ENCODE measurements at regions not wholly inside any gene's neighbourhood (a gene's known extent, or its start where the extent isn't known, plus 50 kb on each side); places are given as distances from the start of the nearest gene placed in this dataset.
A peak's percentile ranks its signal among the peaks of the same experiment; 100 is the strongest.

GRCh38 chr2:64860936-64861335 is 128.3 kb upstream of the SLC1A4 start:
- Histone ChIP-seq H3K56ac (ENCODE audit: low read length) (peak overlapping the region; percentile 31), H4K8ac (ENCODE audit: low read depth, low read length) (no peak overlapping the region), H3K23ac (ENCODE audit: low read length) (no peak overlapping the region), H3K27me3 (ENCODE audit: insufficient read depth, low read length, poor library complexity) (no peaks in the 10 kb centered on the region), H3K79me1 (ENCODE audit: low read length) (no peaks in the 10 kb centered on the region), H3K4me3 (ENCODE audit: low read length) (no peak overlapping the region), H3K27ac (ENCODE audit: low read depth, low read length) (peak overlapping the region; percentile 13), H3K36me3 (ENCODE audit: control insufficient read depth, insufficient read depth, low read length) (no peaks in the 10 kb centered on the region), H2BK120ac (ENCODE audit: low read depth, low read length) (no peak overlapping the region), H2AK5ac (ENCODE audit: low read length) (peak overlapping the region; percentile 65), H3K79me2 (ENCODE audit: control insufficient read depth, insufficient read depth, low read length) (no peaks in the 10 kb centered on the region), H4K5ac (ENCODE audit: low read length) (no peak overlapping the region), H2BK5ac (ENCODE audit: low read length) (no peak overlapping the region), H3K18ac (ENCODE audit: low read length) (no peak overlapping the region), H3K4me2 (ENCODE audit: low read length) (no peak overlapping the region), H2BK15ac (replicated peaks; ENCODE audit: low read depth) (no peak overlapping the region), H3K4me1 (ENCODE audit: control insufficient read depth, low read depth, low read length) (peaks cover 20% of the 10 kb centered on the region), H3K9ac (ENCODE audit: low read length) (no peak overlapping the region), H3K4ac (ENCODE audit: low read depth, low read length) (no peak overlapping the region)
- WGBS (ENCODE audit: extremely low coverage, insufficient coverage, low lambda C conversion rate), result no CpG with 5 or more reads among the region's 1 CpG
- no peak for DNase-seq

GRCh38 chr2:64861452-64862397 is 127.5 kb upstream of the SLC1A4 start:
- H4K5ac ChIP-seq (ENCODE audit: low read length), result no peak overlapping the region
- no peak overlapping the region for H3K4ac ChIP-seq (ENCODE audit: low read depth, low read length)
- peak overlapping the region; percentile 31 for H3K56ac ChIP-seq (ENCODE audit: low read length)
- H4K8ac ChIP-seq (ENCODE audit: low read depth, low read length), result no peak overlapping the region
- H3K23ac ChIP-seq (ENCODE audit: low read length), result no peak overlapping the region
- H3K36me3 ChIP-seq (ENCODE audit: control insufficient read depth, insufficient read depth, low read length), result no peaks in the 10 kb centered on the region
- H3K79me2 ChIP-seq (ENCODE audit: control insufficient read depth, insufficient read depth, low read length), result no peaks in the 10 kb centered on the region
- no peak overlapping the region for H3K9ac ChIP-seq (ENCODE audit: low read length)
- H3K79me1 ChIP-seq (ENCODE audit: low read length), result no peaks in the 10 kb centered on the region
- H3K4me1 ChIP-seq (ENCODE audit: control insufficient read depth, low read depth, low read length), result peaks cover 20% of the 10 kb centered on the region
- H3K18ac ChIP-seq (ENCODE audit: low read length), result no peak overlapping the region
- H2AK5ac ChIP-seq (ENCODE audit: low read length), result peak overlapping the region; percentile 65
- no peak overlapping the region for H3K4me2 ChIP-seq (ENCODE audit: low read length)
- H3K27ac ChIP-seq (ENCODE audit: low read depth, low read length), result peak overlapping the region; percentile 13
- no CpG with 5 or more reads among the region's 7 CpGs for WGBS (ENCODE audit: extremely low coverage, insufficient coverage, low lambda C conversion rate)
- H2BK5ac ChIP-seq (ENCODE audit: low read length), result no peak overlapping the region
- no peaks in the 10 kb centered on the region for H3K27me3 ChIP-seq (ENCODE audit: insufficient read depth, low read length, poor library complexity)
- no peak overlapping the region for H2BK15ac ChIP-seq (replicated peaks; ENCODE audit: low read depth)
- no peak for DNase-seq
- H3K4me3 ChIP-seq (ENCODE audit: low read length), result no peak overlapping the region
- no peak overlapping the region for H2BK120ac ChIP-seq (ENCODE audit: low read depth, low read length)

GRCh38 chr2:64862623-64863022 is 126.6 kb upstream of the SLC1A4 start:
- no CpG with 5 or more reads among the region's 1 CpG for WGBS (ENCODE audit: extremely low coverage, insufficient coverage, low lambda C conversion rate)
- H3K79me1 ChIP-seq (ENCODE audit: low read length), result no peaks in the 10 kb centered on the region
- no peak overlapping the region for H2BK120ac ChIP-seq (ENCODE audit: low read depth, low read length)
- no peak overlapping the region for H3K9ac ChIP-seq (ENCODE audit: low read length)
- H2BK5ac ChIP-seq (ENCODE audit: low read length), result no peak overlapping the region
- H3K56ac ChIP-seq (ENCODE audit: low read length), result no peak overlapping the region
- no peak overlapping the region for H3K4ac ChIP-seq (ENCODE audit: low read depth, low read length)
- DNase-seq, result no peak
- H2AK5ac ChIP-seq (ENCODE audit: low read length), result no peak overlapping the region
- H4K8ac ChIP-seq (ENCODE audit: low read depth, low read length), result no peak overlapping the region
- H2BK15ac ChIP-seq (replicated peaks; ENCODE audit: low read depth), result no peak overlapping the region
- no peak overlapping the region for H3K4me2 ChIP-seq (ENCODE audit: low read length)
- H3K4me3 ChIP-seq (ENCODE audit: low read length), result no peak overlapping the region
- H3K27ac ChIP-seq (ENCODE audit: low read depth, low read length), result no peak overlapping the region
- H3K79me2 ChIP-seq (ENCODE audit: control insufficient read depth, insufficient read depth, low read length), result no peaks in the 10 kb centered on the region
- H3K23ac ChIP-seq (ENCODE audit: low read length), result no peak overlapping the region
- peaks cover 18% of the 10 kb centered on the region for H3K4me1 ChIP-seq (ENCODE audit: control insufficient read depth, low read depth, low read length)
- no peak overlapping the region for H3K18ac ChIP-seq (ENCODE audit: low read length)
- no peak overlapping the region for H4K5ac ChIP-seq (ENCODE audit: low read length)
- H3K27me3 ChIP-seq (ENCODE audit: insufficient read depth, low read length, poor library complexity), result no peaks in the 10 kb centered on the region
- H3K36me3 ChIP-seq (ENCODE audit: control insufficient read depth, insufficient read depth, low read length), result no peaks in the 10 kb centered on the region

- WGBS (ENCODE audit: extremely low coverage, insufficient coverage, low lambda C conversion rate), result no CpG with 5 or more reads among the region's 4 CpGs
- H3K56ac ChIP-seq (ENCODE audit: low read length), result no peak overlapping the region
These were observed 125.9 kb upstream of the SLC1A4 start for GRCh38 chr2:64863097-64863820.

GRCh38 chr2:64865073-64865830 is 123.9 kb upstream of the SLC1A4 start:
- peak overlapping the region; percentile 66 for H3K27ac ChIP-seq (ENCODE audit: low read depth, low read length)
- no peaks in the 10 kb centered on the region for H3K79me2 ChIP-seq (ENCODE audit: control insufficient read depth, insufficient read depth, low read length)
- H3K18ac ChIP-seq (ENCODE audit: low read length), result peak overlapping the region; percentile 97
- no peaks in the 10 kb centered on the region for H3K79me1 ChIP-seq (ENCODE audit: low read length)
- no peak overlapping the region for H2AK5ac ChIP-seq (ENCODE audit: low read length)
- WGBS (ENCODE audit: extremely low coverage, insufficient coverage, low lambda C conversion rate), result no CpG with 5 or more reads among the region's 67 CpGs
- peak overlapping the region; percentile 80 for H3K23ac ChIP-seq (ENCODE audit: low read length)
- peak overlapping the region; percentile 87 for H3K56ac ChIP-seq (ENCODE audit: low read length)
- H3K4me2 ChIP-seq (ENCODE audit: low read length), result peak overlapping the region; percentile 84
- peak overlapping the region; percentile 76 for H2BK15ac ChIP-seq (replicated peaks; ENCODE audit: low read depth)
- H2BK5ac ChIP-seq (ENCODE audit: low read length), result no peak overlapping the region
- peak overlapping the region; percentile 88 for H3K4ac ChIP-seq (ENCODE audit: low read depth, low read length)
- peak; percentile 68 for DNase-seq
- peak overlapping the region; percentile 51 for H3K4me3 ChIP-seq (ENCODE audit: low read length)
- no peaks in the 10 kb centered on the region for H3K27me3 ChIP-seq (ENCODE audit: insufficient read depth, low read length, poor library complexity)
- no peak overlapping the region for H4K8ac ChIP-seq (ENCODE audit: low read depth, low read length)
- no peaks in the 10 kb centered on the region for H3K36me3 ChIP-seq (ENCODE audit: control insufficient read depth, insufficient read depth, low read length)
- peak overlapping the region; percentile 82 for H3K9ac ChIP-seq (ENCODE audit: low read length)
- H4K5ac ChIP-seq (ENCODE audit: low read length), result no peak overlapping the region
- H3K4me1 ChIP-seq (ENCODE audit: control insufficient read depth, low read depth, low read length), result peaks cover 10% of the 10 kb centered on the region
- no peak overlapping the region for H2BK120ac ChIP-seq (ENCODE audit: low read depth, low read length)

More at GRCh38 chr2:64863097-64863820, 125.9 kb upstream of the SLC1A4 start:
- H2BK15ac ChIP-seq (replicated peaks; ENCODE audit: low read depth), result no peak overlapping the region
- H3K79me1 ChIP-seq (ENCODE audit: low read length), result no peaks in the 10 kb centered on the region
- no peaks in the 10 kb centered on the region for H3K27me3 ChIP-seq (ENCODE audit: insufficient read depth, low read length, poor library complexity)
- no peak overlapping the region for H2AK5ac ChIP-seq (ENCODE audit: low read length)
- DNase-seq, result no peak
- peaks cover 17% of the 10 kb centered on the region for H3K4me1 ChIP-seq (ENCODE audit: control insufficient read depth, low read depth, low read length)
- H3K36me3 ChIP-seq (ENCODE audit: control insufficient read depth, insufficient read depth, low read length), result no peaks in the 10 kb centered on the region
- H2BK120ac ChIP-seq (ENCODE audit: low read depth, low read length), result no peak overlapping the region
- no peak overlapping the region for H3K9ac ChIP-seq (ENCODE audit: low read length)
- no peak overlapping the region for H3K4ac ChIP-seq (ENCODE audit: low read depth, low read length)
- no peak overlapping the region for H3K4me3 ChIP-seq (ENCODE audit: low read length)
- no peak overlapping the region for H3K18ac ChIP-seq (ENCODE audit: low read length)
- H4K5ac ChIP-seq (ENCODE audit: low read length), result no peak overlapping the region
- no peak overlapping the region for H3K27ac ChIP-seq (ENCODE audit: low read depth, low read length)
- no peak overlapping the region for H4K8ac ChIP-seq (ENCODE audit: low read depth, low read length)
- no peak overlapping the region for H3K4me2 ChIP-seq (ENCODE audit: low read length)
- no peak overlapping the region for H2BK5ac ChIP-seq (ENCODE audit: low read length)
- H3K23ac ChIP-seq (ENCODE audit: low read length), result no peak overlapping the region
- H3K79me2 ChIP-seq (ENCODE audit: control insufficient read depth, insufficient read depth, low read length), result no peaks in the 10 kb centered on the region

Data from mesendoderm (in vitro differentiated cells).